Astrocyte of the spinal cord (primary cell): ENCODE measurements at regions not wholly inside any gene's neighbourhood (a gene's known extent, or its start where the extent isn't known, plus 50 kb on each side); places are given as distances from the start of the nearest gene placed in this dataset.

ENCODE experiments used
- DNase-seq: peaks from one replicate; pipeline ENCODE4 v3.0.0; 2011; ENCODE audit warnings: low read depth, low spot score
- H3K4me3 ChIP-seq: 2 replicates; pipeline ENCODE4 v1.5.1; 2011; ENCODE audit warnings: low read depth, mild to moderate bottlenecking, low read length, moderate library complexity
- CTCF ChIP-seq: IDR thresholded peaks from 2 replicates; pipeline ENCODE4 v1.5.1; 2012; ENCODE audit warnings: low read depth, mild to moderate bottlenecking, low read length, inconsistent platforms
- in situ Hi-C: cut with HindIII; loops from 2 replicates; pipeline ENCODE4 v1.10.0; 2017; ENCODE audit warnings: low sequenced_read_pairs

- TF ChIP-seq CTCF, result no peak
- no peak overlapping the region for H3K4me3 ChIP-seq
- no peak for DNase-seq
- in situ Hi-C loops, result no loop called here
Measured at GRCh38 chr10:88178758-88179157, 315.3 kb downstream of the PTEN start.

GRCh38 chr10:88179831-88180230 lies 316.4 kb downstream of the PTEN start:
- no peak for DNase-seq
- no peak overlapping the region for H3K4me3 ChIP-seq
- TF ChIP-seq CTCF, result no peak
- in situ Hi-C loops, result no loop called here

GRCh38 chr10:88181902-88182600 lies 318.6 kb downstream of the PTEN start:
- no peak for TF ChIP-seq CTCF
- H3K4me3 ChIP-seq, result no peak overlapping the region
- in situ Hi-C loops, result no loop called here
- DNase-seq, result no peak

GRCh38 chr10:88182601-88182930 lies 319.1 kb downstream of the PTEN start:
- no peak for TF ChIP-seq CTCF
- in situ Hi-C loops, result no loop called here
- no peak for DNase-seq

GRCh38 chr10:88184543-88185297 lies 321.3 kb downstream of the PTEN start:
- H3K4me3 ChIP-seq, result no peak overlapping the region
- no peak for TF ChIP-seq CTCF
- no peak for DNase-seq
- in situ Hi-C loops, result no loop called here

More at GRCh38 chr10:88182601-88182930, 319.1 kb downstream of the PTEN start:
- H3K4me3 ChIP-seq, result no peak overlapping the region

GRCh38 chr10:88185830-88186229 lies 322.4 kb downstream of the PTEN start:
- in situ Hi-C loops, result no loop called here
- DNase-seq, result no peak
- H3K4me3 ChIP-seq, result no peak overlapping the region
- no peak for TF ChIP-seq CTCF
